RWPE2 (cell line): ENCODE measurements at regions not wholly inside any gene's neighbourhood (a gene's known extent, or its start where the extent isn't known, plus 50 kb on each side); places are given as distances from the start of the nearest gene placed in this dataset.

ENCODE experiments used
- ATAC-seq: fragments of 200-7000 bp; cut with Tn5 transposase; 3 replicates; pipeline ENCODE4 v1.9.1; 2021; ENCODE audit warnings: low read depth
- DNase-seq: peaks from one replicate; pipeline ENCODE4 v3.0.0-alpha.2; 2020; ENCODE audit warnings: low spot score
- H3K27ac ChIP-seq: fragments of 450-650 bp; 2 replicates; pipeline ENCODE4 v1.5.1; 2017; ENCODE audit warnings: mild to moderate bottlenecking; ENCODE audit not compliant: poor library complexity, severe bottlenecking
- H3K27me3 ChIP-seq: fragments of 250-450 bp; sonication (Bioruptor Pico); 2 replicates; pipeline ENCODE4 v1.5.1; 2021; ENCODE audit warnings: mild to moderate bottlenecking, moderate library complexity; ENCODE audit not compliant: insufficient read depth, poor library complexity, severe bottlenecking
- H3K36me3 ChIP-seq: fragments of 250-450 bp; sonication (Bioruptor Pico); 2 replicates; pipeline ENCODE4 v1.5.1; 2020; ENCODE audit warnings: low read depth, mild to moderate bottlenecking, moderate library complexity
- H3K4me1 ChIP-seq: fragments of 250-450 bp; sonication (Bioruptor Pico); 2 replicates; pipeline ENCODE4 v1.5.1; 2021; ENCODE audit warnings: mild to moderate bottlenecking, moderate library complexity; ENCODE audit not compliant: insufficient read depth, poor library complexity, severe bottlenecking
- H3K4me3 ChIP-seq: fragments of 250-450 bp; sonication (Bioruptor Pico); 2 replicates; pipeline ENCODE4 v1.5.1; 2021; ENCODE audit warnings: mild to moderate bottlenecking, moderate library complexity; ENCODE audit not compliant: severe bottlenecking
- H3K9me3 ChIP-seq: fragments of 250-450 bp; sonication (Bioruptor Pico); 2 replicates; pipeline ENCODE4 v1.5.1; 2021; ENCODE audit warnings: mild to moderate bottlenecking, moderate library complexity; ENCODE audit not compliant: severe bottlenecking
- CTCF ChIP-seq: fragments of 450-650 bp; IDR thresholded peaks from one replicate; pipeline ENCODE4 v1.5.1; 2017; ENCODE audit warnings: mild to moderate bottlenecking, moderate library complexity; ENCODE audit not compliant: poor library complexity, severe bottlenecking

- H3K27me3 ChIP-seq: peaks cover 5% of the 10 kb centered on the region
- no peak overlapping the region for H3K4me3 ChIP-seq
- DNase-seq (no peak), ATAC-seq (no peak)
- H3K27ac ChIP-seq: no peak overlapping the region
- H3K36me3 ChIP-seq: no peaks in the 10 kb centered on the region
- no peak for TF ChIP-seq CTCF
- H3K4me1 ChIP-seq: no peaks in the 10 kb centered on the region
- no peaks in the 10 kb centered on the region for H3K9me3 ChIP-seq
These were observed 314.7 kb downstream of the KCNJ2 start for GRCh38 chr17:70484050-70484449.

GRCh38 chr17:70484496-70484895, 315.2 kb downstream of the KCNJ2 start:
- peaks cover 5% of the 10 kb centered on the region for H3K27me3 ChIP-seq
- DNase-seq (no peak), ATAC-seq (no peak)
- H3K36me3 ChIP-seq: no peaks in the 10 kb centered on the region
- H3K27ac ChIP-seq: no peak overlapping the region
- no peak for TF ChIP-seq CTCF
- no peaks in the 10 kb centered on the region for H3K4me1 ChIP-seq
- H3K4me3 ChIP-seq: no peak overlapping the region
- H3K9me3 ChIP-seq: no peaks in the 10 kb centered on the region

GRCh38 chr17:70492368-70492767, 323.0 kb downstream of the KCNJ2 start:
- Histone ChIP-seq H3K4me3 (no peak overlapping the region), H3K36me3 (no peaks in the 10 kb centered on the region), H3K27ac (no peak overlapping the region), H3K9me3 (no peaks in the 10 kb centered on the region), H3K4me1 (no peaks in the 10 kb centered on the region), H3K27me3 (peaks cover 15% of the 10 kb centered on the region)
- no peak for TF ChIP-seq CTCF
- DNase-seq (no peak), ATAC-seq (no peak)

GRCh38 chr17:70493277-70493874, 324.0 kb downstream of the KCNJ2 start:
- no peaks in the 10 kb centered on the region for H3K9me3 ChIP-seq

More at GRCh38 chr17:70493277-70493874, 324.0 kb downstream of the KCNJ2 start:
- TF ChIP-seq CTCF: no peak
- H3K4me3 ChIP-seq: no peak overlapping the region
- ATAC-seq: no peak
- H3K27me3 ChIP-seq: peaks cover 20% of the 10 kb centered on the region
- no peaks in the 10 kb centered on the region for H3K4me1 ChIP-seq
- DNase-seq: no peak
- no peaks in the 10 kb centered on the region for H3K36me3 ChIP-seq
- H3K27ac ChIP-seq: no peak overlapping the region
